Erythroblast (primary cell): ENCODE measurements at regions not wholly inside any gene's neighbourhood (a gene's known extent, or its start where the extent isn't known, plus 50 kb on each side); places are given as distances from the start of the nearest gene placed in this dataset.

Experiments used
- GATA1 ChIP-seq: IDR thresholded peaks from 2 replicates; pipeline ENCODE4 v1.6.1; 2011; ENCODE audit warnings: low read depth, mild to moderate bottlenecking, control low read depth, low read length, moderate library complexity
- POLR2A ChIP-seq: IDR thresholded peaks from 2 replicates; pipeline ENCODE4 v1.6.1; 2011; ENCODE audit warnings: mild to moderate bottlenecking, low read length

DNA sequence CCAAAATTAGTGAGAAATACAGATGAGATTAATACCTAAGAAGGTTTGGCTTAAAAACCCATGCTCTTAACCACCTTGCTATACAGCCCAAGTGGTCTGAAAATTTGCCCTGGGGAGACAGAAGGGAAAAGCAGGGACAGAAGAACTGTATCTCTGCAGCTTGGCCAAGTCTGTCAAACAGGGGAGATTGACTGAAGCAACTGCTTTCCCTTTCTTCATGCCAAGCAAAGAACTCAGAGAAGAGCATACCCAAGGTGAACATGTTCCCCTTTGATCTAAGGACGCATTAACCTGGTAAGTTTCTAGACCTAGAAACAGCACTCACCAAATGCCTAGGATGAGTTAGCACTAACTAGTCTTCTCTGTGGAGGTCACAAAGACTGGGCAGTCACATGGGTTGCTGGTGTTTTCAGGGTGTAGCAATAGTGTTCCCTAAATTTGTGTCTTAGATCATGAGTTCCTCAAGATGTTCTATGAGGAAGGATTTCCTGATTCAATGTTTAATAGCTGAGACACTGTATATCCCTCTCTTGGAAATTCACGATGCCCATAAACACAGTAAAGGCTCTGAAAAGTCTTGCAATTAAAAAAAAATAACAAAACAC, 75.6 kb upstream of the GRAMD1B start:
- TF ChIP-seq POLR2A: no peak
- no peak for TF ChIP-seq GATA1
